DND-41 (cell line): ENCODE measurements at regions not wholly inside any gene's neighbourhood (a gene's known extent, or its start where the extent isn't known, plus 50 kb on each side); places are given as distances from the start of the nearest gene placed in this dataset.

Experiments used
- CTCF ChIP-seq: IDR thresholded peaks from 2 replicates; pipeline ENCODE4 v1.5.1; 2012; ENCODE audit warnings: borderline replicate concordance, low read length, moderate library complexity, mild to moderate bottlenecking; ENCODE audit not compliant: poor library complexity, severe bottlenecking; ENCODE audit errors: extremely low read depth
- EZH2 ChIP-seq: IDR thresholded peaks from 3 replicates; pipeline ENCODE4 v1.6.1; 2012; ENCODE audit warnings: borderline replicate concordance, low read depth, mild to moderate bottlenecking, moderate library complexity, low read length, inconsistent platforms; ENCODE audit not compliant: severe bottlenecking

GRCh38 chr5:4225741-4226140 is 630.1 kb downstream of the IRX1 start:
- TF ChIP-seq CTCF (no peak), EZH2 (no peak)
